SK-N-SH (cell line): ENCODE measurements at regions not wholly inside any gene's neighbourhood (a gene's known extent, or its start where the extent isn't known, plus 50 kb on each side); places are given as distances from the start of the nearest gene placed in this dataset.

Experiments used
- CTCF ChIA-PET: fragments of 300-600, 350-600 bp; formaldehyde crosslinking; extraction: SDS; loops from one replicate; lab custom pipeline; 2021; lab: Yijun Ruan, JAX
- POLR2A ChIA-PET: fragments of 350-600 bp; sonication (Branson Sonifier 250); formaldehyde crosslinking; extraction: SDS; loops from one replicate; lab custom pipeline; 2020; ENCODE audit warnings: antibody characterized with exemption, inconsistent platforms; lab: Yijun Ruan, JAX
- DNase-seq: peaks from one replicate; pipeline ENCODE4 v3.0.0; 2012
- H2AFZ ChIP-seq: fragments of 200-600 bp; sonication (generic); 2 replicates; pipeline ENCODE4 v1.8.1; 2016; ENCODE audit warnings: antibody characterized with exemption, mild to moderate bottlenecking, low read depth
- H3F3A ChIP-seq: fragments of 200-600 bp; sonication (generic); replicated peaks from 2 replicates; pipeline ENCODE3; 2016; ENCODE audit warnings: antibody characterized with exemption, mild to moderate bottlenecking; ENCODE audit not compliant: insufficient read depth
- H3K27ac ChIP-seq, 2 experiments: fragments of 200-500 bp in 1 of 2; fragments of 200-600 bp in 1 of 2; sonication (Bioruptor generic) in 1 of 2; sonication (generic), shearing (Covaris generic) in 1 of 2; 2 replicates each; pipeline versions ENCODE4 v1.5.1 to v1.6.1; 2014 to 2016; ENCODE audit warnings: low read depth in 2 of 2, inconsistent platforms in 1 of 2, low read length in 1 of 2, mild to moderate bottlenecking in 1 of 2, mixed read lengths in 1 of 2
- H3K27me3 ChIP-seq: fragments of 200-600 bp; sonication (generic), shearing (Covaris generic); 2 replicates; pipeline ENCODE4 v1.6.1; 2016; ENCODE audit warnings: mixed run types; ENCODE audit not compliant: insufficient read depth
- H3K36me3 ChIP-seq, 2 experiments: fragments of 200-500 bp in 1 of 2; fragments of 200-600 bp in 1 of 2; sonication (Bioruptor generic) in 1 of 2; sonication (generic) in 1 of 2; replicated peaks in 1 of 2; 2 replicates each; pipeline versions ENCODE3 to v1.5.1; 2014 to 2016; ENCODE audit warnings: low read length in 1 of 2, mild to moderate bottlenecking in 1 of 2; ENCODE audit not compliant: insufficient read depth in 2 of 2, control insufficient read depth in 1 of 2
- H3K4me1 ChIP-seq, 2 experiments: fragments of 200-500 bp in 1 of 2; fragments of 200-600 bp in 1 of 2; sonication (Bioruptor generic) in 1 of 2; sonication (generic), shearing (Covaris generic) in 1 of 2; 2 replicates each; pipeline versions ENCODE4 v1.5.1 to v1.6.1; 2014 to 2016; ENCODE audit warnings: low read depth in 1 of 2, low read length in 1 of 2, mixed run types in 1 of 2; ENCODE audit not compliant: insufficient read depth in 2 of 2, control insufficient read depth in 1 of 2
- H3K4me2 ChIP-seq: fragments of 200-600 bp; sonication (generic), shearing (Covaris generic); 2 replicates; pipeline ENCODE4 v1.6.1; 2017; ENCODE audit warnings: mixed run types
- H3K4me3 ChIP-seq, 2 experiments: fragments of 200-500 bp in 1 of 2; fragments of 200-600 bp in 1 of 2; sonication (Bioruptor generic) in 1 of 2; sonication (generic), shearing (Covaris generic) in 1 of 2; 2 replicates each; pipeline versions ENCODE4 v1.5.1 to v1.8.1; 2014 to 2016; ENCODE audit warnings: low read depth in 2 of 2, inconsistent platforms in 1 of 2, low read length in 1 of 2, mild to moderate bottlenecking in 1 of 2, mixed read lengths in 1 of 2, moderate library complexity in 1 of 2
- H3K79me2 ChIP-seq: fragments of 200-600 bp; sonication (generic); 2 replicates; pipeline ENCODE4 v1.8.1; 2017; ENCODE audit warnings: mild to moderate bottlenecking; ENCODE audit not compliant: insufficient read depth
- H3K9ac ChIP-seq: fragments of 200-600 bp; sonication (generic); 2 replicates; pipeline ENCODE4 v1.6.1; 2017; ENCODE audit warnings: mixed run types
- H3K9me2 ChIP-seq: fragments of 200-600 bp; sonication (generic); 2 replicates; pipeline ENCODE4 v1.6.1; 2017; ENCODE audit warnings: mixed run types
- H3K9me3 ChIP-seq: fragments of 200-600 bp; sonication (generic); 2 replicates; pipeline ENCODE4 v1.6.1; 2017; ENCODE audit warnings: mixed run types, mild to moderate bottlenecking, moderate library complexity
- H4K20me1 ChIP-seq: fragments of 200-600 bp; sonication (generic); 2 replicates; pipeline ENCODE4 v1.6.1; 2017; ENCODE audit warnings: mild to moderate bottlenecking, mixed run types; ENCODE audit not compliant: insufficient read depth
- CHD2 ChIP-seq: fragments of 150-350 bp; IDR thresholded peaks from 2 replicates; pipeline ENCODE4 v1.6.1; 2018; ENCODE audit warnings: low read length; ENCODE audit not compliant: partially characterized antibody
- ELF1 ChIP-seq: IDR thresholded peaks from 2 replicates; pipeline ENCODE4 v1.4.0; 2012
- EZH2phosphoT487 ChIP-seq: fragments of 200-600 bp; sonication (generic); IDR thresholded peaks from 2 replicates; pipeline ENCODE4 v1.6.1; 2017; ENCODE audit warnings: low read depth, mixed run types, mild to moderate bottlenecking, antibody characterized with exemption, moderate library complexity, borderline replicate concordance
- FOSL2 ChIP-seq: IDR thresholded peaks from 2 replicates; pipeline ENCODE4 v1.4.0; 2012; ENCODE audit warnings: low read depth, mild to moderate bottlenecking, moderate library complexity, borderline replicate concordance
- FOXJ3 ChIP-seq: sonication (generic); formaldehyde crosslinking; IDR thresholded peaks from 2 replicates; pipeline ENCODE4 v1.5.1; 2020; ENCODE audit warnings: mild to moderate bottlenecking, missing genetic modification reagents
- FOXM1 ChIP-seq: IDR thresholded peaks from 2 replicates; pipeline ENCODE4 v1.4.0; 2012; ENCODE audit warnings: low read depth, mild to moderate bottlenecking
- JUND ChIP-seq: IDR thresholded peaks from 2 replicates; pipeline ENCODE4 v1.4.0; 2012
- MEF2A ChIP-seq: IDR thresholded peaks from 2 replicates; pipeline ENCODE4 v1.4.0; 2012; ENCODE audit warnings: low read depth, borderline replicate concordance
- MXI1 ChIP-seq: IDR thresholded peaks from 2 replicates; pipeline ENCODE4 v1.6.1; 2012; ENCODE audit warnings: mild to moderate bottlenecking, low read depth, low read length, improper control_type of control experiment
- POLR2AphosphoS5 ChIP-seq: IDR thresholded peaks from 2 replicates; pipeline ENCODE4 v1.6.1; 2012; ENCODE audit warnings: low read depth, low read length
- RXRA ChIP-seq: IDR thresholded peaks from 2 replicates; pipeline ENCODE4 v1.4.0; 2012; ENCODE audit warnings: low read depth, mild to moderate bottlenecking, borderline replicate concordance
- TAF1 ChIP-seq: IDR thresholded peaks from 2 replicates; pipeline ENCODE4 v1.6.1; 2012; ENCODE audit warnings: low read depth, mild to moderate bottlenecking, low read length, moderate library complexity, borderline replicate concordance
- WGBS: methylation state at CpG from one replicate; pipeline ENCODE4 v1.1.6; 2017; ENCODE audit warnings: low lambda C conversion rate; 5-methylcytosine and 5-hydroxymethylcytosine counted together
- TF ChIP-seq, protein P1 (sequence below): fragments of 200-600 bp; sonication (generic); IDR thresholded peaks from 2 replicates; pipeline ENCODE4 v1.6.1; 2017; ENCODE audit warnings: antibody characterized with exemption, mild to moderate bottlenecking, moderate library complexity
- TF ChIP-seq, protein P2 (sequence below): fragments of 150-350 bp; IDR thresholded peaks from 2 replicates; pipeline ENCODE4 v1.6.1; 2016; ENCODE audit warnings: mild to moderate bottlenecking, low read depth, low read length
- TF ChIP-seq, protein P3 (sequence below): IDR thresholded peaks from 2 replicates; pipeline ENCODE4 v1.4.0; 2012; ENCODE audit warnings: low read depth, borderline replicate concordance
- TF ChIP-seq, protein P4 (sequence below): IDR thresholded peaks from 2 replicates; pipeline ENCODE4 v1.4.0; 2012; ENCODE audit warnings: low read depth
- TF ChIP-seq, protein P5 (sequence below): IDR thresholded peaks from 2 replicates; pipeline ENCODE4; 2012
- TF ChIP-seq, protein P6 (sequence below): IDR thresholded peaks from 2 replicates; pipeline ENCODE4 v1.4.0; 2012; ENCODE audit warnings: low read depth, borderline replicate concordance
- TF ChIP-seq, protein P7 (sequence below): IDR thresholded peaks from 2 replicates; pipeline ENCODE4 v1.6.1; 2012; ENCODE audit warnings: mild to moderate bottlenecking, low read depth, low read length, moderate library complexity

DNA sequence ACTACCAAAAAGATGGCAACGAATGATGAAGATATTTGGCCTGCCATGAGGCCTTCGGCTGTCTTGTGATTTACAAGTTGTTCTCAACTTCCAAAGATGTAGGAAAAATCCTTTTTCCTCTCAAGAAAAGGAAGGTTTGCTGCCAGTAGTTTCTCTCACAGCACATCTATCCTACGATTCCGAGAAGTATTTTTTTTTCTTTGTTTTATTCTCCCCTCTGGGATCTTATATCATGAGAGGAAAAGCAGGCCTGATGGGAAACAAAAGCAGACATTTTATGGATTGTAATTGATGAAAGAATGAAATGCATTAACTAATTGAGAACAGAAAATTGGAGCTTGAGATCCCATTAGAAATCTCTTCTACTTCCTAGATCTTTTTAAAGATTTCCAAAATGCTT lies 1197.9 kb upstream of the SEL1L start:
- H3K4me3 ChIP-seq: no peak overlapping the region
- H3K4me2 ChIP-seq: no peak overlapping the region
- no peaks in the 10 kb centered on the region for H3K4me1 ChIP-seq
- CTCF ChIA-PET: interaction anchor here (1.4 kb wide), 1 partner anchor 21 kb away, joined by 6 read pairs; no protein-coding TSS in a partner anchor
- no peaks in the 10 kb centered on the region for H4K20me1 ChIP-seq
- no peaks in the 10 kb centered on the region for H3K79me2 ChIP-seq
- H2AFZ ChIP-seq: no peak overlapping the region
- no peak overlapping the region for H3K9ac ChIP-seq
- H3K36me3 ChIP-seq: no peaks in the 10 kb centered on the region
- H3K9me2 ChIP-seq: no peaks in the 10 kb centered on the region
- POLR2A ChIA-PET: no interaction called here
- DNase-seq: no peak
- TF ChIP-seq POLR2AphosphoS5 (no peak), FOSL2 (no peak), MXI1 (no peak), FOXM1 (no peak), MEF2A (no peak), ELF1 (no peak), TAF1 (no peak), CHD2 (no peak), FOXJ3 (CRISPR knock-in tag) (no peak), JUND (no peak), EZH2phosphoT487 (no peak), RXRA (no peak)
- TF ChIP-seq, protein P1, sequence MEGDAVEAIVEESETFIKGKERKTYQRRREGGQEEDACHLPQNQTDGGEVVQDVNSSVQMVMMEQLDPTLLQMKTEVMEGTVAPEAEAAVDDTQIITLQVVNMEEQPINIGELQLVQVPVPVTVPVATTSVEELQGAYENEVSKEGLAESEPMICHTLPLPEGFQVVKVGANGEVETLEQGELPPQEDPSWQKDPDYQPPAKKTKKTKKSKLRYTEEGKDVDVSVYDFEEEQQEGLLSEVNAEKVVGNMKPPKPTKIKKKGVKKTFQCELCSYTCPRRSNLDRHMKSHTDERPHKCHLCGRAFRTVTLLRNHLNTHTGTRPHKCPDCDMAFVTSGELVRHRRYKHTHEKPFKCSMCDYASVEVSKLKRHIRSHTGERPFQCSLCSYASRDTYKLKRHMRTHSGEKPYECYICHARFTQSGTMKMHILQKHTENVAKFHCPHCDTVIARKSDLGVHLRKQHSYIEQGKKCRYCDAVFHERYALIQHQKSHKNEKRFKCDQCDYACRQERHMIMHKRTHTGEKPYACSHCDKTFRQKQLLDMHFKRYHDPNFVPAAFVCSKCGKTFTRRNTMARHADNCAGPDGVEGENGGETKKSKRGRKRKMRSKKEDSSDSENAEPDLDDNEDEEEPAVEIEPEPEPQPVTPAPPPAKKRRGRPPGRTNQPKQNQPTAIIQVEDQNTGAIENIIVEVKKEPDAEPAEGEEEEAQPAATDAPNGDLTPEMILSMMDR: no peak
- TF ChIP-seq, protein P2, sequence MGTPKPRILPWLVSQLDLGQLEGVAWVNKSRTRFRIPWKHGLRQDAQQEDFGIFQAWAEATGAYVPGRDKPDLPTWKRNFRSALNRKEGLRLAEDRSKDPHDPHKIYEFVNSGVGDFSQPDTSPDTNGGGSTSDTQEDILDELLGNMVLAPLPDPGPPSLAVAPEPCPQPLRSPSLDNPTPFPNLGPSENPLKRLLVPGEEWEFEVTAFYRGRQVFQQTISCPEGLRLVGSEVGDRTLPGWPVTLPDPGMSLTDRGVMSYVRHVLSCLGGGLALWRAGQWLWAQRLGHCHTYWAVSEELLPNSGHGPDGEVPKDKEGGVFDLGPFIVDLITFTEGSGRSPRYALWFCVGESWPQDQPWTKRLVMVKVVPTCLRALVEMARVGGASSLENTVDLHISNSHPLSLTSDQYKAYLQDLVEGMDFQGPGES: no peak
- TF ChIP-seq, protein P3, sequence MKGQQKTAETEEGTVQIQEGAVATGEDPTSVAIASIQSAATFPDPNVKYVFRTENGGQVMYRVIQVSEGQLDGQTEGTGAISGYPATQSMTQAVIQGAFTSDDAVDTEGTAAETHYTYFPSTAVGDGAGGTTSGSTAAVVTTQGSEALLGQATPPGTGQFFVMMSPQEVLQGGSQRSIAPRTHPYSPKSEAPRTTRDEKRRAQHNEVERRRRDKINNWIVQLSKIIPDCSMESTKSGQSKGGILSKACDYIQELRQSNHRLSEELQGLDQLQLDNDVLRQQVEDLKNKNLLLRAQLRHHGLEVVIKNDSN: no peak
- TF ChIP-seq, protein P4, sequence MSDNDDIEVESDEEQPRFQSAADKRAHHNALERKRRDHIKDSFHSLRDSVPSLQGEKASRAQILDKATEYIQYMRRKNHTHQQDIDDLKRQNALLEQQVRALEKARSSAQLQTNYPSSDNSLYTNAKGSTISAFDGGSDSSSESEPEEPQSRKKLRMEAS: no peak
- TF ChIP-seq, protein P5, sequence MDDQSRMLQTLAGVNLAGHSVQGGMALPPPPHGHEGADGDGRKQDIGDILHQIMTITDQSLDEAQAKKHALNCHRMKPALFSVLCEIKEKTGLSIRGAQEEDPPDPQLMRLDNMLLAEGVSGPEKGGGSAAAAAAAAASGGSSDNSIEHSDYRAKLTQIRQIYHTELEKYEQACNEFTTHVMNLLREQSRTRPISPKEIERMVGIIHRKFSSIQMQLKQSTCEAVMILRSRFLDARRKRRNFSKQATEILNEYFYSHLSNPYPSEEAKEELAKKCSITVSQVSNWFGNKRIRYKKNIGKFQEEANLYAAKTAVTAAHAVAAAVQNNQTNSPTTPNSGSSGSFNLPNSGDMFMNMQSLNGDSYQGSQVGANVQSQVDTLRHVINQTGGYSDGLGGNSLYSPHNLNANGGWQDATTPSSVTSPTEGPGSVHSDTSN: no peak
- TF ChIP-seq, protein P6, sequence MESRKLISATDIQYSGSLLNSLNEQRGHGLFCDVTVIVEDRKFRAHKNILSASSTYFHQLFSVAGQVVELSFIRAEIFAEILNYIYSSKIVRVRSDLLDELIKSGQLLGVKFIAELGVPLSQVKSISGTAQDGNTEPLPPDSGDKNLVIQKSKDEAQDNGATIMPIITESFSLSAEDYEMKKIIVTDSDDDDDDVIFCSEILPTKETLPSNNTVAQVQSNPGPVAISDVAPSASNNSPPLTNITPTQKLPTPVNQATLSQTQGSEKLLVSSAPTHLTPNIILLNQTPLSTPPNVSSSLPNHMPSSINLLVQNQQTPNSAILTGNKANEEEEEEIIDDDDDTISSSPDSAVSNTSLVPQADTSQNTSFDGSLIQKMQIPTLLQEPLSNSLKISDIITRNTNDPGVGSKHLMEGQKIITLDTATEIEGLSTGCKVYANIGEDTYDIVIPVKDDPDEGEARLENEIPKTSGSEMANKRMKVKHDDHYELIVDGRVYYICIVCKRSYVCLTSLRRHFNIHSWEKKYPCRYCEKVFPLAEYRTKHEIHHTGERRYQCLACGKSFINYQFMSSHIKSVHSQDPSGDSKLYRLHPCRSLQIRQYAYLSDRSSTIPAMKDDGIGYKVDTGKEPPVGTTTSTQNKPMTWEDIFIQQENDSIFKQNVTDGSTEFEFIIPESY: no peak
- TF ChIP-seq, protein P7, sequence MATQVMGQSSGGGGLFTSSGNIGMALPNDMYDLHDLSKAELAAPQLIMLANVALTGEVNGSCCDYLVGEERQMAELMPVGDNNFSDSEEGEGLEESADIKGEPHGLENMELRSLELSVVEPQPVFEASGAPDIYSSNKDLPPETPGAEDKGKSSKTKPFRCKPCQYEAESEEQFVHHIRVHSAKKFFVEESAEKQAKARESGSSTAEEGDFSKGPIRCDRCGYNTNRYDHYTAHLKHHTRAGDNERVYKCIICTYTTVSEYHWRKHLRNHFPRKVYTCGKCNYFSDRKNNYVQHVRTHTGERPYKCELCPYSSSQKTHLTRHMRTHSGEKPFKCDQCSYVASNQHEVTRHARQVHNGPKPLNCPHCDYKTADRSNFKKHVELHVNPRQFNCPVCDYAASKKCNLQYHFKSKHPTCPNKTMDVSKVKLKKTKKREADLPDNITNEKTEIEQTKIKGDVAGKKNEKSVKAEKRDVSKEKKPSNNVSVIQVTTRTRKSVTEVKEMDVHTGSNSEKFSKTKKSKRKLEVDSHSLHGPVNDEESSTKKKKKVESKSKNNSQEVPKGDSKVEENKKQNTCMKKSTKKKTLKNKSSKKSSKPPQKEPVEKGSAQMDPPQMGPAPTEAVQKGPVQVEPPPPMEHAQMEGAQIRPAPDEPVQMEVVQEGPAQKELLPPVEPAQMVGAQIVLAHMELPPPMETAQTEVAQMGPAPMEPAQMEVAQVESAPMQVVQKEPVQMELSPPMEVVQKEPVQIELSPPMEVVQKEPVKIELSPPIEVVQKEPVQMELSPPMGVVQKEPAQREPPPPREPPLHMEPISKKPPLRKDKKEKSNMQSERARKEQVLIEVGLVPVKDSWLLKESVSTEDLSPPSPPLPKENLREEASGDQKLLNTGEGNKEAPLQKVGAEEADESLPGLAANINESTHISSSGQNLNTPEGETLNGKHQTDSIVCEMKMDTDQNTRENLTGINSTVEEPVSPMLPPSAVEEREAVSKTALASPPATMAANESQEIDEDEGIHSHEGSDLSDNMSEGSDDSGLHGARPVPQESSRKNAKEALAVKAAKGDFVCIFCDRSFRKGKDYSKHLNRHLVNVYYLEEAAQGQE: no peak
- H3K9me3 ChIP-seq: no peaks in the 10 kb centered on the region
- no peaks in the 10 kb centered on the region for H3K27me3 ChIP-seq
- no peak overlapping the region for H3K27ac ChIP-seq
- 2% methylated on average over 4 of the region's 4 CpGs for WGBS
- no peaks in the 10 kb centered on the region for H3F3A ChIP-seq
